Lower leg skin (tissue), 3 donors: ENCODE measurements at regions not wholly inside any gene's neighbourhood (a gene's known extent, or its start where the extent isn't known, plus 50 kb on each side); places are given as distances from the start of the nearest gene placed in this dataset.

Source experiments
- POLR2A ChIP-seq, 2 donors: fragments of 450-650 bp; IDR thresholded peaks; one replicate each; pipeline ENCODE4 v1.6.1; 2016 to 2017; ENCODE audit warnings: antibody characterized with exemption in 2 of 2, mild to moderate bottlenecking in 1 of 2, moderate library complexity in 1 of 2
- TF ChIP-seq, protein P1 (sequence below), 3 donors: fragments of 450-650 bp; IDR thresholded peaks; one replicate each; pipeline ENCODE4 v1.5.1; 2016; ENCODE audit warnings: antibody characterized with exemption in 3 of 3, mild to moderate bottlenecking in 3 of 3, moderate library complexity in 2 of 3

- TF ChIP-seq, protein P1, sequence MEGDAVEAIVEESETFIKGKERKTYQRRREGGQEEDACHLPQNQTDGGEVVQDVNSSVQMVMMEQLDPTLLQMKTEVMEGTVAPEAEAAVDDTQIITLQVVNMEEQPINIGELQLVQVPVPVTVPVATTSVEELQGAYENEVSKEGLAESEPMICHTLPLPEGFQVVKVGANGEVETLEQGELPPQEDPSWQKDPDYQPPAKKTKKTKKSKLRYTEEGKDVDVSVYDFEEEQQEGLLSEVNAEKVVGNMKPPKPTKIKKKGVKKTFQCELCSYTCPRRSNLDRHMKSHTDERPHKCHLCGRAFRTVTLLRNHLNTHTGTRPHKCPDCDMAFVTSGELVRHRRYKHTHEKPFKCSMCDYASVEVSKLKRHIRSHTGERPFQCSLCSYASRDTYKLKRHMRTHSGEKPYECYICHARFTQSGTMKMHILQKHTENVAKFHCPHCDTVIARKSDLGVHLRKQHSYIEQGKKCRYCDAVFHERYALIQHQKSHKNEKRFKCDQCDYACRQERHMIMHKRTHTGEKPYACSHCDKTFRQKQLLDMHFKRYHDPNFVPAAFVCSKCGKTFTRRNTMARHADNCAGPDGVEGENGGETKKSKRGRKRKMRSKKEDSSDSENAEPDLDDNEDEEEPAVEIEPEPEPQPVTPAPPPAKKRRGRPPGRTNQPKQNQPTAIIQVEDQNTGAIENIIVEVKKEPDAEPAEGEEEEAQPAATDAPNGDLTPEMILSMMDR (IDR thresholded peaks at IDR 0.05): no peak
- no peak for TF ChIP-seq POLR2A (IDR thresholded peaks at IDR 0.05)
Observed at GRCh38 chr13:71355010-71355409, 512.0 kb downstream of the DACH1 start.
